ENCODE measurements at regions not wholly inside any gene's neighbourhood (a gene's known extent, or its start where the extent isn't known, plus 50 kb on each side); places are given as distances from the start of the nearest gene placed in this dataset.

- no peak for TF ChIP-seq IRF1 (CRISPR knock-in tag; IDR thresholded peaks at IDR 0.05)
- no peak for TF ChIP-seq SOX15 (CRISPR knock-in tag; IDR thresholded peaks at IDR 0.05)
- TF ChIP-seq ZNF138 (CRISPR knock-in tag; conservative IDR thresholded peaks at IDR 0.05), result no peak
- TF ChIP-seq E2F5 (CRISPR knock-in tag; IDR thresholded peaks at IDR 0.05), result no peak
- TF ChIP-seq EMX1 (CRISPR knock-in tag; IDR thresholded peaks at IDR 0.05), result no peak
- TF ChIP-seq, protein P1, sequence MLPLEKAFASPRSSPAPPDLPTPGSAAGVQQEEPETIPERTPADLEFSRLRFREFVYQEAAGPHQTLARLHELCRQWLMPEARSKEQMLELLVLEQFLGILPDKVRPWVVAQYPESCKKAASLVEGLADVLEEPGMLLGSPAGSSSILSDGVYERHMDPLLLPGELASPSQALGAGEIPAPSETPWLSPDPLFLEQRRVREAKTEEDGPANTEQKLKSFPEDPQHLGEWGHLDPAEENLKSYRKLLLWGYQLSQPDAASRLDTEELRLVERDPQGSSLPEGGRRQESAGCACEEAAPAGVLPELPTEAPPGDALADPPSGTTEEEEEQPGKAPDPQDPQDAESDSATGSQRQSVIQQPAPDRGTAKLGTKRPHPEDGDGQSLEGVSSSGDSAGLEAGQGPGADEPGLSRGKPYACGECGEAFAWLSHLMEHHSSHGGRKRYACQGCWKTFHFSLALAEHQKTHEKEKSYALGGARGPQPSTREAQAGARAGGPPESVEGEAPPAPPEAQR (CRISPR knock-in tag; IDR thresholded peaks at IDR 0.05), result no peak
- no peak for TF ChIP-seq NFATC4 (CRISPR knock-in tag; IDR thresholded peaks at IDR 0.05)
- peaks cover 6% of the 10 kb centered on the region for H3K4me1 Mint-ChIP-seq
- peaks cover 14% of the 10 kb centered on the region for H3K27me3 Mint-ChIP-seq (ENCODE audit: low read depth)
- H3K9me3 Mint-ChIP-seq, result no peaks in the 10 kb centered on the region
- H3K27ac Mint-ChIP-seq, result no peak overlapping the region
- CTCF ChIA-PET, result interaction anchor here (1.4 to 1.5 kb wide), 2 partner anchors 38 to 64 kb away, joined by 6 read pairs; no protein-coding TSS in a partner anchor
- POLR2A ChIA-PET, result interaction anchor here (0.7 kb wide), 1 partner anchor 965 kb away, joined by 3 read pairs; no protein-coding TSS in a partner anchor
- H3K36me3 Mint-ChIP-seq, result no peaks in the 10 kb centered on the region
- ATAC-seq, result no peak
- no peak for DNase-seq (ENCODE audit: low spot score)
- H3K4me3 Mint-ChIP-seq, result no peak overlapping the region
These were observed 126.8 kb upstream of the PRMT8 start for GRCh38 chr12:3364226-3364625.

- Mint-ChIP-seq H3K27ac (no peak overlapping the region), H3K4me1 (peaks cover 5% of the 10 kb centered on the region), H3K27me3 (ENCODE audit: low read depth) (peaks cover 14% of the 10 kb centered on the region), H3K4me3 (peak overlapping the region; percentile 78), H3K9me3 (no peaks in the 10 kb centered on the region), H3K36me3 (no peaks in the 10 kb centered on the region)
- no peak for TF ChIP-seq TCF7 (CRISPR knock-in tag; IDR thresholded peaks at IDR 0.05; ENCODE audit: low read depth)
- no peak for TF ChIP-seq SOX15 (CRISPR knock-in tag; IDR thresholded peaks at IDR 0.05)
- no peak for TF ChIP-seq ZNF232 (CRISPR knock-in tag; IDR thresholded peaks at IDR 0.05)
- TF ChIP-seq, protein P2, sequence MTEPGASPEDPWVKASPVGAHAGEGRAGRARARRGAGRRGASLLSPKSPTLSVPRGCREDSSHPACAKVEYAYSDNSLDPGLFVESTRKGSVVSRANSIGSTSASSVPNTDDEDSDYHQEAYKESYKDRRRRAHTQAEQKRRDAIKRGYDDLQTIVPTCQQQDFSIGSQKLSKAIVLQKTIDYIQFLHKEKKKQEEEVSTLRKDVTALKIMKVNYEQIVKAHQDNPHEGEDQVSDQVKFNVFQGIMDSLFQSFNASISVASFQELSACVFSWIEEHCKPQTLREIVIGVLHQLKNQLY (CRISPR knock-in tag; IDR thresholded peaks at IDR 0.05), result no peak
- TF ChIP-seq JAZF1 (CRISPR knock-in tag; IDR thresholded peaks at IDR 0.05), result no peak
- TF ChIP-seq FOXJ3 (CRISPR knock-in tag; IDR thresholded peaks at IDR 0.05; ENCODE audit: borderline replicate concordance), result no peak
- TF ChIP-seq ZBTB43 (CRISPR knock-in tag; IDR thresholded peaks at IDR 0.05), result no peak
- TF ChIP-seq, protein P3, sequence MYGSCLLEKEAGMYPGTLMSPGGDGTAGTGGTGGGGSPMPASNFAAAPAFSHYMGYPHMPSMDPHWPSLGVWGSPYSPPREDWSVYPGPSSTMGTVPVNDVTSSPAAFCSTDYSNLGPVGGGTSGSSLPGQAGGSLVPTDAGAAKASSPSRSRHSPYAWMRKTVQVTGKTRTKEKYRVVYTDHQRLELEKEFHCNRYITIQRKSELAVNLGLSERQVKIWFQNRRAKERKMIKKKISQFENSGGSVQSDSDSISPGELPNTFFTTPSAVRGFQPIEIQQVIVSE (CRISPR knock-in tag; IDR thresholded peaks at IDR 0.05; ENCODE audit: borderline replicate concordance), result no peak
- no peak for TF ChIP-seq ELF4 (CRISPR knock-in tag; IDR thresholded peaks at IDR 0.05; ENCODE audit: low read depth)
- TF ChIP-seq STAT6 (CRISPR knock-in tag; conservative IDR thresholded peaks at IDR 0.05; ENCODE audit: low read depth), result no peak
- no peak for TF ChIP-seq MXD4 (CRISPR knock-in tag; IDR thresholded peaks at IDR 0.05; ENCODE audit: borderline replicate concordance)
- TF ChIP-seq ZNF671 (CRISPR knock-in tag; IDR thresholded peaks at IDR 0.05), result no peak
- TF ChIP-seq NFE2L1 (CRISPR knock-in tag; IDR thresholded peaks at IDR 0.05), result no peak
- CTCF ChIA-PET, result interaction anchor here (0.8 to 1.5 kb wide), 6 partner anchors 15 to 292 kb away, joined by 3 to 6 read pairs (median 3); no protein-coding TSS in a partner anchor
- no peak for DNase-seq (ENCODE audit: low spot score)
- POLR2A ChIA-PET, result interaction anchor here (0.7 kb wide), 1 partner anchor 966 kb away, joined by 3 read pairs; no protein-coding TSS in a partner anchor
- no peak for ATAC-seq
These were observed 126.1 kb upstream of the PRMT8 start for GRCh38 chr12:3364661-3365462.

Data from WTC11 (cell line).